Prostate gland (tissue), 2 donors: ENCODE measurements at regions not wholly inside any gene's neighbourhood (a gene's known extent, or its start where the extent isn't known, plus 50 kb on each side); places are given as distances from the start of the nearest gene placed in this dataset.

ENCODE experiments used
- CTCF ChIP-seq, 4 experiments: fragments of 200-600 bp in 2 of 4; fragments of 450-650 bp in 2 of 4; sonication (generic) in 2 of 4; IDR thresholded peaks; 1 replicate in 3 of 4; 2 replicates in 1 of 4; pipeline ENCODE4 v1.5.1; 2016 to 2019; ENCODE audit warnings: antibody characterized with exemption in 4 of 4, mild to moderate bottlenecking in 2 of 4, moderate library complexity in 2 of 4
- POLR2A ChIP-seq: fragments of 450-650 bp; IDR thresholded peaks from one replicate; pipeline ENCODE4 v1.6.1; 2016; ENCODE audit warnings: antibody characterized with exemption, mild to moderate bottlenecking
- POLR2AphosphoS5 ChIP-seq: sonication (generic); formaldehyde crosslinking; IDR thresholded peaks from one replicate; pipeline ENCODE4 v1.6.1; 2017; ENCODE audit warnings: antibody characterized with exemption

GRCh38 chr2:65630643-65631042, 198.2 kb upstream of the SPRED2 start:
- TF ChIP-seq POLR2AphosphoS5 (no peak), CTCF (IDR thresholded peaks at IDR 0.05) (no peak), POLR2A (no peak)
